M059J (cell line): ENCODE measurements at regions not wholly inside any gene's neighbourhood (a gene's known extent, or its start where the extent isn't known, plus 50 kb on each side); places are given as distances from the start of the nearest gene placed in this dataset.
"Not testable (repeated sequence)": the region's sequence is repeated elsewhere in the genome, so short reads cannot be mapped to it uniquely, and the experiment has no call there.

Experiments
- DNase-seq: peaks from one replicate; pipeline ENCODE4 v3.0.0-alpha.2; 2012; ENCODE audit warnings: low read depth

- no peak for DNase-seq
These were observed 114.1 kb upstream of the SMLR1 start for GRCh38 chr6:130713144-130713543.

GRCh38 chr6:130715058-130715457 lies 112.1 kb upstream of the SMLR1 start:
- DNase-seq, result no peak

- DNase-seq, result no peak
These were observed 110.7 kb upstream of the SMLR1 start for GRCh38 chr6:130716466-130716865.

GRCh38 chr6:130717657-130718056 lies 109.5 kb upstream of the SMLR1 start:
- no peak for DNase-seq

GRCh38 chr6:130720076-130720715 lies 107.0 kb upstream of the SMLR1 start:
- peak; percentile 15 for DNase-seq

- DNase-seq, result peak; percentile 33
These were observed 103.1 kb upstream of the SMLR1 start for GRCh38 chr6:130724089-130724488.

- no peak for DNase-seq
These were observed 101.7 kb upstream of the SMLR1 start for GRCh38 chr6:130725551-130725950.

- DNase-seq, result not testable (repeated sequence)
These were observed 99.1 kb upstream of the SMLR1 start for GRCh38 chr6:130728064-130728463.

- no peak for DNase-seq
These were observed 96.6 kb upstream of the SMLR1 start for GRCh38 chr6:130730600-130730999.

GRCh38 chr6:130734161-130734560 lies 93.0 kb upstream of the SMLR1 start:
- DNase-seq, result no peak

GRCh38 chr6:130740308-130740707 lies 86.9 kb upstream of the SMLR1 start:
- DNase-seq, result no peak

- peak; percentile 61 for DNase-seq
These were observed 85.0 kb upstream of the SMLR1 start for GRCh38 chr6:130742131-130742681.

GRCh38 chr6:130743175-130743574 lies 84.0 kb upstream of the SMLR1 start:
- DNase-seq, result no peak

GRCh38 chr6:130744576-130745366 lies 82.4 kb upstream of the SMLR1 start:
- no peak for DNase-seq

- no peak for DNase-seq
These were observed 79.2 kb upstream of the SMLR1 start for GRCh38 chr6:130748041-130748440.

- DNase-seq, result peak; percentile 20
These were observed 77.8 kb upstream of the SMLR1 start for GRCh38 chr6:130749402-130749801.

GRCh38 chr6:130752267-130752666 lies 74.9 kb upstream of the SMLR1 start:
- DNase-seq, result no peak

GRCh38 chr6:130754786-130755367 lies 72.3 kb upstream of the SMLR1 start:
- no peak for DNase-seq

GRCh38 chr6:130755368-130756034 lies 71.7 kb upstream of the SMLR1 start:
- no peak for DNase-seq

GRCh38 chr6:130756824-130757223 lies 70.4 kb upstream of the SMLR1 start:
- no peak for DNase-seq

GRCh38 chr6:130758813-130759212 lies 68.4 kb upstream of the SMLR1 start:
- DNase-seq, result no peak

- DNase-seq, result peak; percentile 66
These were observed 67.2 kb upstream of the SMLR1 start for GRCh38 chr6:130760006-130760405.
